HepG2 (cell line): ENCODE measurements at regions not wholly inside any gene's neighbourhood (a gene's known extent, or its start where the extent isn't known, plus 50 kb on each side); places are given as distances from the start of the nearest gene placed in this dataset.
A peak's percentile ranks its signal among the peaks of the same experiment; 100 is the strongest.

ENCODE experiments used
- ARHGAP35 ChIP-seq: sonication (generic); formaldehyde crosslinking; IDR thresholded peaks from 2 replicates; pipeline ENCODE4 v1.9.0; 2022; ENCODE audit warnings: mild to moderate bottlenecking, inconsistent platforms, moderate library complexity, missing genetic modification reagents, borderline replicate concordance
- HHEX ChIP-seq: IDR thresholded peaks from 2 replicates; pipeline ENCODE4 v1.6.1; 2016; ENCODE audit warnings: control low read depth
- HNF4A ChIP-seq: sonication (generic); formaldehyde crosslinking; IDR thresholded peaks from 2 replicates; pipeline ENCODE4 v1.4.0; 2020; ENCODE audit warnings: missing genetic modification reagents
- NFATC3 ChIP-seq: sonication (generic); formaldehyde crosslinking; IDR thresholded peaks from 2 replicates; pipeline ENCODE4 v1.5.1; 2020; ENCODE audit warnings: mild to moderate bottlenecking, missing genetic modification reagents
- POLR2AphosphoS5 ChIP-seq: IDR thresholded peaks from 2 replicates; pipeline ENCODE4 v1.6.1; 2012; ENCODE audit warnings: low read depth, low read length
- RBFOX2 ChIP-seq: fragments of 200-400 bp; formaldehyde crosslinking; IDR thresholded peaks from 2 replicates; pipeline ENCODE4 v1.6.1; 2017; ENCODE audit warnings: low read depth, mild to moderate bottlenecking, low read length
- SIX4 ChIP-seq: sonication (generic); formaldehyde crosslinking; IDR thresholded peaks from 2 replicates; pipeline ENCODE4 v1.4.0; 2020; ENCODE audit warnings: missing genetic modification reagents
- ZBTB4 ChIP-seq: sonication (generic); formaldehyde crosslinking; IDR thresholded peaks from 2 replicates; pipeline ENCODE4 v1.4.0; 2020; ENCODE audit warnings: missing genetic modification reagents, mild to moderate bottlenecking, borderline replicate concordance
- ZKSCAN1 ChIP-seq: fragments of 150-350 bp; IDR thresholded peaks from 2 replicates; pipeline ENCODE4 v1.6.1; 2014; ENCODE audit warnings: low read length
- ZMAT3 ChIP-seq: sonication (generic); formaldehyde crosslinking; conservative IDR thresholded peaks from 2 replicates; pipeline ENCODE4 v1.7.0; 2021; ENCODE audit warnings: missing genetic modification reagents
- ZNF20 ChIP-seq: sonication (generic); formaldehyde crosslinking; IDR thresholded peaks from 2 replicates; pipeline ENCODE4 v1.4.0; 2020; ENCODE audit warnings: mild to moderate bottlenecking, moderate library complexity, missing genetic modification reagents
- ZNF207 ChIP-seq: fragments of 450-650 bp; IDR thresholded peaks from 2 replicates; pipeline ENCODE4 v1.6.1; 2016; ENCODE audit warnings: antibody characterized with exemption, borderline replicate concordance
- ZNF264 ChIP-seq: sonication (generic); formaldehyde crosslinking; IDR thresholded peaks from 2 replicates; pipeline ENCODE4 v1.4.0; 2020; ENCODE audit warnings: missing genetic modification reagents
- ZNF451 ChIP-seq: sonication (generic); formaldehyde crosslinking; IDR thresholded peaks from 2 replicates; pipeline ENCODE4 v1.5.0; 2020; ENCODE audit warnings: mild to moderate bottlenecking, missing genetic modification reagents
- ZNF615 ChIP-seq: sonication (generic); formaldehyde crosslinking; IDR thresholded peaks from 2 replicates; pipeline ENCODE4 v1.5.0; 2020; ENCODE audit warnings: mild to moderate bottlenecking, missing genetic modification reagents, borderline replicate concordance
- ZNF749 ChIP-seq: sonication (generic); formaldehyde crosslinking; IDR thresholded peaks from 2 replicates; pipeline ENCODE4 v1.8.0; 2022; ENCODE audit warnings: mild to moderate bottlenecking, missing genetic modification reagents, moderate library complexity, borderline replicate concordance
- TF ChIP-seq, protein P1 (sequence below): sonication (generic); formaldehyde crosslinking; conservative IDR thresholded peaks from 2 replicates; pipeline ENCODE4 v1.4.0; 2020; ENCODE audit warnings: mild to moderate bottlenecking, missing genetic modification reagents, moderate library complexity
- TF ChIP-seq, protein P2 (sequence below): IDR thresholded peaks from 2 replicates; pipeline ENCODE4 v1.6.1; 2016; ENCODE audit warnings: low read depth

DNA sequence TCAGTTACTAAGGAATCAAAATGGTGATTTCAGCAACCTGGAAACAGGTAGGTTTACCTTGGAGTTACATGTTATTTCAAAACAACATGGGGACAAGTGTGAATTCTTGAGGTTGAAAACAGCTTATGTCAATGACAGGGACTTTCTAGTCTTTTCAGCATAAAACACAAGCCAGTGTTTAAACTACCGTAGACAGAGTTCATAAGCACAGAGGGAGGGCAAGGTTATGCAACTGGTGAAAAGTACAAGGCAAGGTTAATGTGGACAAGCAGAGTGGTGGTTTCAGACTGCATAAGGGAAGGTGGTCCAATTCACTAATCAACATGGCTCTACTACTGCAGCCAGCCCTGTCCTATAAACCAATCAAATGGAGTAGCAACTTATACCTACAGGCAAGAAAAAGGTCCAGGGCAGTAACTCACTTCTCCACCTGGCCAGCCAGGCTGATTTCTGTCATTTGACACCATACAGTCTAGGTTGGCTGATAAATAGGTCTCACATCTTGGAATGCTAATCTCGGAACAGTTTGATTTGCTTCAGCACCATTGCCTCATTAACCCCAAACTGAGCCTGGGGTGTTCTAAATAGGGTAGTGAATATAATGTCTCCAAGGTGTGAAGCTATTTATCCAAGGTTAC, 250.3 kb upstream of the PROX1 start (continued):
- TF ChIP-seq ARHGAP35 (CRISPR knock-in tag) (no peak), ZBTB4 (CRISPR knock-in tag) (no peak), HNF4A (CRISPR knock-in tag) (peak; percentile 96), NFATC3 (no peak), ZNF264 (CRISPR knock-in tag) (peak; percentile 91; the same call in 1 of the 2 replicates), HHEX (CRISPR knock-in tag) (no peak), ZNF451 (CRISPR knock-in tag) (no peak), ZKSCAN1 (no peak), ZNF749 (CRISPR knock-in tag) (no peak), ZNF615 (CRISPR knock-in tag) (no peak), POLR2AphosphoS5 (no peak), ZNF207 (no peak), ZMAT3 (CRISPR knock-in tag) (no peak), ZNF20 (CRISPR knock-in tag) (no peak), RBFOX2 (no peak), SIX4 (CRISPR knock-in tag) (no peak; the same call in 1 of the 2 replicates)
- TF ChIP-seq, protein P1, sequence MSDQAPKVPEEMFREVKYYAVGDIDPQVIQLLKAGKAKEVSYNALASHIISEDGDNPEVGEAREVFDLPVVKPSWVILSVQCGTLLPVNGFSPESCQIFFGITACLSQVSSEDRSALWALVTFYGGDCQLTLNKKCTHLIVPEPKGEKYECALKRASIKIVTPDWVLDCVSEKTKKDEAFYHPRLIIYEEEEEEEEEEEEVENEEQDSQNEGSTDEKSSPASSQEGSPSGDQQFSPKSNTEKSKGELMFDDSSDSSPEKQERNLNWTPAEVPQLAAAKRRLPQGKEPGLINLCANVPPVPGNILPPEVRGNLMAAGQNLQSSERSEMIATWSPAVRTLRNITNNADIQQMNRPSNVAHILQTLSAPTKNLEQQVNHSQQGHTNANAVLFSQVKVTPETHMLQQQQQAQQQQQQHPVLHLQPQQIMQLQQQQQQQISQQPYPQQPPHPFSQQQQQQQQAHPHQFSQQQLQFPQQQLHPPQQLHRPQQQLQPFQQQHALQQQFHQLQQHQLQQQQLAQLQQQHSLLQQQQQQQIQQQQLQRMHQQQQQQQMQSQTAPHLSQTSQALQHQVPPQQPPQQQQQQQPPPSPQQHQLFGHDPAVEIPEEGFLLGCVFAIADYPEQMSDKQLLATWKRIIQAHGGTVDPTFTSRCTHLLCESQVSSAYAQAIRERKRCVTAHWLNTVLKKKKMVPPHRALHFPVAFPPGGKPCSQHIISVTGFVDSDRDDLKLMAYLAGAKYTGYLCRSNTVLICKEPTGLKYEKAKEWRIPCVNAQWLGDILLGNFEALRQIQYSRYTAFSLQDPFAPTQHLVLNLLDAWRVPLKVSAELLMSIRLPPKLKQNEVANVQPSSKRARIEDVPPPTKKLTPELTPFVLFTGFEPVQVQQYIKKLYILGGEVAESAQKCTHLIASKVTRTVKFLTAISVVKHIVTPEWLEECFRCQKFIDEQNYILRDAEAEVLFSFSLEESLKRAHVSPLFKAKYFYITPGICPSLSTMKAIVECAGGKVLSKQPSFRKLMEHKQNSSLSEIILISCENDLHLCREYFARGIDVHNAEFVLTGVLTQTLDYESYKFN (CRISPR knock-in tag), result peak; percentile 87
- TF ChIP-seq, protein P2, sequence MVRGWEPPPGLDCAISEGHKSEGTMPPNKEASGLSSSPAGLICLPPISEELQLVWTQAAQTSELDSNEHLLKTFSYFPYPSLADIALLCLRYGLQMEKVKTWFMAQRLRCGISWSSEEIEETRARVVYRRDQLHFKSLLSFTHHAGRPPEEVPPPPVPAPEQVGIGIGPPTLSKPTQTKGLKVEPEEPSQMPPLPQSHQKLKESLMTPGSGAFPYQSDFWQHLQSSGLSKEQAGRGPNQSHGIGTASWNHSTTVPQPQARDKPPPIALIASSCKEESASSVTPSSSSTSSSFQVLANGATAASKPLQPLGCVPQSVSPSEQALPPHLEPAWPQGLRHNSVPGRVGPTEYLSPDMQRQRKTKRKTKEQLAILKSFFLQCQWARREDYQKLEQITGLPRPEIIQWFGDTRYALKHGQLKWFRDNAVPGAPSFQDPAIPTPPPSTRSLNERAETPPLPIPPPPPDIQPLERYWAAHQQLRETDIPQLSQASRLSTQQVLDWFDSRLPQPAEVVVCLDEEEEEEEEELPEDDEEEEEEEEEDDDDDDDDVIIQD (CRISPR knock-in tag), result peak; percentile 71; the same call in 1 of the 2 replicates
